ENCODE measurements at regions not wholly inside any gene's neighbourhood (a gene's known extent, or its start where the extent isn't known, plus 50 kb on each side); places are given as distances from the start of the nearest gene placed in this dataset.

DNA sequence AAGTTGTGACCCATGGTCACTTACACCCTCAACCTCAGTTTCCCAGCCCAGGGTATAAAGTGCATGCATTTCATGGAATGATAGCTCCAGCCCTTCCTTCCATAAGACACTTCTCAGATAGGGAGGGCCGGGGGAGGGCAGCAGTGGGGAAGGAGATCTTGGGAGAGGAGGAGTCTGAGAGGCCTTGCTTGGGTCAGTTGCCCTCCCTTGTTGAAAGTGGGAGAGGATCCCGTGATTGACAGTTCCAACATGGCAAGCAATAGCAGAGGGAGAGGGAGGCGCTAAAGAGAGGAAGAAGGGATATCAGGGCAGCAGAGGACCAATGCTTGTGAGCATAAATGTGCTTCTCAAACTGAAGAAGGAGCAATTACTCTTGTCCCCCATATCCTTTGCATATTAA is 244.4 kb downstream of the CHRM3 start:
- Mint-ChIP-seq H3K4me1 (ENCODE audit: low read depth, unreplicated experiment) (no peaks in the 10 kb centered on the region), H3K36me3 (ENCODE audit: insufficient read depth, unreplicated experiment) (no peaks in the 10 kb centered on the region), H3K27me3 (ENCODE audit: unreplicated experiment) (no peaks in the 10 kb centered on the region), H3K4me3 (ENCODE audit: low read depth, unreplicated experiment) (no peak overlapping the region), H3K27ac (ENCODE audit: unreplicated experiment) (no peak overlapping the region), H3K9me3 (ENCODE audit: low read depth, unreplicated experiment) (peaks cover 8% of the 10 kb centered on the region)
- CTCF ChIA-PET: no interaction called here
- TF ChIP-seq, protein P1, sequence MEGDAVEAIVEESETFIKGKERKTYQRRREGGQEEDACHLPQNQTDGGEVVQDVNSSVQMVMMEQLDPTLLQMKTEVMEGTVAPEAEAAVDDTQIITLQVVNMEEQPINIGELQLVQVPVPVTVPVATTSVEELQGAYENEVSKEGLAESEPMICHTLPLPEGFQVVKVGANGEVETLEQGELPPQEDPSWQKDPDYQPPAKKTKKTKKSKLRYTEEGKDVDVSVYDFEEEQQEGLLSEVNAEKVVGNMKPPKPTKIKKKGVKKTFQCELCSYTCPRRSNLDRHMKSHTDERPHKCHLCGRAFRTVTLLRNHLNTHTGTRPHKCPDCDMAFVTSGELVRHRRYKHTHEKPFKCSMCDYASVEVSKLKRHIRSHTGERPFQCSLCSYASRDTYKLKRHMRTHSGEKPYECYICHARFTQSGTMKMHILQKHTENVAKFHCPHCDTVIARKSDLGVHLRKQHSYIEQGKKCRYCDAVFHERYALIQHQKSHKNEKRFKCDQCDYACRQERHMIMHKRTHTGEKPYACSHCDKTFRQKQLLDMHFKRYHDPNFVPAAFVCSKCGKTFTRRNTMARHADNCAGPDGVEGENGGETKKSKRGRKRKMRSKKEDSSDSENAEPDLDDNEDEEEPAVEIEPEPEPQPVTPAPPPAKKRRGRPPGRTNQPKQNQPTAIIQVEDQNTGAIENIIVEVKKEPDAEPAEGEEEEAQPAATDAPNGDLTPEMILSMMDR (IDR thresholded peaks at IDR 0.05; ENCODE audit: unreplicated experiment): no peak
- no peak for DNase-seq
- intact Hi-C loops (cut with micrococcal nuclease; ENCODE audit: unreplicated experiment): no loop called here
- no TSS peak for BruUV-seq (replicated peaks)

DNA sequence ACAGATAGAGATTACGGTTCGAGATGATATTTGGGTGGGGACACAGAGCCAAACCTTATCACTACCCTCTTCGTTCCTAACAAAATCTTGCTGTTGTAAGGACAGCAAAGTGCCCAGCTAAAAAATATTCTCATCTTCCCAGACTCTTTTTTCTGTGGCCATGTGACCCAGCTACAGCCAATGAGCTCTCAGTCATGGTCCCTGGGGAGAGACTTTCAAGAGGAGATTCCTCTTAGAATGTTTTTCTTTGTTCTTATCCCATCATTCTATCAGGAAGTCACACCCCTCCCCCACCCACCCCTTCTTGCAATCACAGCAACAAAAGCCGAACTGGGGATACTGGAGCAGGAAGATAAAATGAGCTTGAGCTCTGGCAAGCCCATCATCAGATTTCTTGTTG is 247.1 kb downstream of the CHRM3 start:
- Mint-ChIP-seq H3K27ac (ENCODE audit: unreplicated experiment) (no peak overlapping the region), H3K4me1 (ENCODE audit: low read depth, unreplicated experiment) (no peaks in the 10 kb centered on the region), H3K36me3 (ENCODE audit: insufficient read depth, unreplicated experiment) (no peaks in the 10 kb centered on the region), H3K4me3 (ENCODE audit: low read depth, unreplicated experiment) (no peak overlapping the region), H3K27me3 (ENCODE audit: unreplicated experiment) (no peaks in the 10 kb centered on the region), H3K9me3 (ENCODE audit: low read depth, unreplicated experiment) (peaks cover 8% of the 10 kb centered on the region)
- BruUV-seq (replicated peaks): no TSS peak
- TF ChIP-seq, protein P1 (IDR thresholded peaks at IDR 0.05; ENCODE audit: unreplicated experiment): no peak
- DNase-seq: no peak
- intact Hi-C loops (cut with micrococcal nuclease; ENCODE audit: unreplicated experiment): no loop called here
- CTCF ChIA-PET: interaction anchor here (0.6 kb wide), 1 partner anchor 856 kb away, joined by 4 read pairs; no protein-coding TSS in a partner anchor

DNA sequence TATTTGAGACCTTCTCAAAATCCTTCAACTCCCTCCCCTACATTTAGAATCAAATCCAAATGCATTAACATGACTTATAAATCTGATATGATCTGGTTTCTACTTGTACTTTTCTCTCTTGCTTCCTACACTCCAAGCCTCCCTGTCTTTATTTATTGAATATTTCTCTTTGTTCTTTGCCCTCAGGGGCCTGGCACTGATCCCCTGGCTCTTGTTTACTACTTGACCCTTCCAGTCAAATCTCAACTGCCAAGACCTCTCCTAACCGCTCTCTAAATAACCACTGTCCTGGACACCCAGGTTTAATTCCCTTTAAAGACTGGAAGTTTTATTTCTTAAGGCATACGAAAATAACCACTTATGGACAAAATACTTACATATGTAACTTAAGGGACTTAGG is 248.9 kb downstream of the CHRM3 start:
- Mint-ChIP-seq H3K27ac (ENCODE audit: unreplicated experiment) (no peak overlapping the region), H3K36me3 (ENCODE audit: insufficient read depth, unreplicated experiment) (no peaks in the 10 kb centered on the region), H3K4me1 (ENCODE audit: low read depth, unreplicated experiment) (no peaks in the 10 kb centered on the region), H3K27me3 (ENCODE audit: unreplicated experiment) (no peaks in the 10 kb centered on the region), H3K9me3 (ENCODE audit: low read depth, unreplicated experiment) (peaks cover 8% of the 10 kb centered on the region), H3K4me3 (ENCODE audit: low read depth, unreplicated experiment) (no peak overlapping the region)
- BruUV-seq (replicated peaks): no TSS peak
- no peak for DNase-seq
- CTCF ChIA-PET: no interaction called here
- intact Hi-C loops (cut with micrococcal nuclease; ENCODE audit: unreplicated experiment): no loop called here
- TF ChIP-seq, protein P1 (IDR thresholded peaks at IDR 0.05; ENCODE audit: unreplicated experiment): no peak

DNA sequence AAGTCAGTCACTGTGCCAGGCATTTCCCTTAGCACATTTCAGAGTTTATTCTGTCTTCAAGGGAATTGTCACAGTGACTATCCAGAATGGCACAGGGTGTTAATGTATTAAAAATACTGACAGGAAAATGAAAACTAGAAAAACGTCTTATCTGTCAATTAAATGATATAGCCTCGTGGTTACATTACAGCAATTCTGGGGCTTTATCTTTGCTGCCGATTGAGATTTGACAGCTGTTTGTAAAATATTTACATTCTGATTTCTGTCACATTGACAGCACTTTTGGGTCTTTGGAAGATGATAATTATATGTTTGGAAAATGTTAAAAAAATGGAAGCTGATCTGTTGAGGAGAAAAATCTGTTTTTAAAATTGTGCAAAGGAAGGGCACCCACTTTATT is 250.0 kb downstream of the CHRM3 start:
- intact Hi-C loops (cut with micrococcal nuclease; ENCODE audit: unreplicated experiment): no loop called here
- Mint-ChIP-seq H3K27ac (ENCODE audit: unreplicated experiment) (no peak overlapping the region), H3K27me3 (ENCODE audit: unreplicated experiment) (no peaks in the 10 kb centered on the region), H3K4me1 (ENCODE audit: low read depth, unreplicated experiment) (no peaks in the 10 kb centered on the region), H3K4me3 (ENCODE audit: low read depth, unreplicated experiment) (no peak overlapping the region), H3K9me3 (ENCODE audit: low read depth, unreplicated experiment) (peaks cover 8% of the 10 kb centered on the region), H3K36me3 (ENCODE audit: insufficient read depth, unreplicated experiment) (no peaks in the 10 kb centered on the region)
- BruUV-seq (replicated peaks): no TSS peak
- CTCF ChIA-PET: no interaction called here
- no peak for DNase-seq
- TF ChIP-seq, protein P1 (IDR thresholded peaks at IDR 0.05; ENCODE audit: unreplicated experiment): no peak

DNA sequence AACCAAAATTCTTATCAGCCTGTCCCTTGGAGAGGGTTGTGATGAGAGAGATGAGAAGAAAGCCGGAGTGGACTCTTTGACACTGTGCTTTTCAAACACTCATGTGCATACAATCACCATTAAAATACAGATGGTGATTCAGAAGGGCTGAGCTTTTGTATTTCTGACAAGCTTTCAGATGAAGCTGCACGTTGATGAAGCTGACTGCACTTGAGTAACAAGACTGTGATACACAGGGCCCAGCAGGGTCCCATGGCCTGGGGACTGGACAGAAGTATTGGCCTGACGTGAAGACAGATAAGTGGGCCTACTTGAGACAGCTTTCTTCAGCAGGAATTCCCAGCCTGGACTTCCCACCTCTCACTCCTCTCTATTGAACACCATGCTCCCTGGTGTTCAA is 258.2 kb downstream of the CHRM3 start:
- Mint-ChIP-seq H3K4me1 (ENCODE audit: low read depth, unreplicated experiment) (no peaks in the 10 kb centered on the region), H3K27me3 (ENCODE audit: unreplicated experiment) (no peaks in the 10 kb centered on the region), H3K36me3 (ENCODE audit: insufficient read depth, unreplicated experiment) (no peaks in the 10 kb centered on the region), H3K27ac (ENCODE audit: unreplicated experiment) (no peak overlapping the region), H3K9me3 (ENCODE audit: low read depth, unreplicated experiment) (peaks cover 6% of the 10 kb centered on the region), H3K4me3 (ENCODE audit: low read depth, unreplicated experiment) (no peak overlapping the region)
- intact Hi-C loops (cut with micrococcal nuclease; ENCODE audit: unreplicated experiment): no loop called here
- TF ChIP-seq, protein P1 (IDR thresholded peaks at IDR 0.05; ENCODE audit: unreplicated experiment): no peak
- CTCF ChIA-PET: no interaction called here
- DNase-seq: no peak
- BruUV-seq (replicated peaks): no TSS peak
